ENCODE measurements at regions not wholly inside any gene's neighbourhood (a gene's known extent, or its start where the extent isn't known, plus 50 kb on each side); places are given as distances from the start of the nearest gene placed in this dataset.
A peak's percentile ranks its signal among the peaks of the same experiment; 100 is the strongest.

- peak; percentile 46 for DNase-seq
Measured at GRCh38 chr7:85564861-85565260, 378.0 kb upstream of the SEMA3D start.

DNA sequence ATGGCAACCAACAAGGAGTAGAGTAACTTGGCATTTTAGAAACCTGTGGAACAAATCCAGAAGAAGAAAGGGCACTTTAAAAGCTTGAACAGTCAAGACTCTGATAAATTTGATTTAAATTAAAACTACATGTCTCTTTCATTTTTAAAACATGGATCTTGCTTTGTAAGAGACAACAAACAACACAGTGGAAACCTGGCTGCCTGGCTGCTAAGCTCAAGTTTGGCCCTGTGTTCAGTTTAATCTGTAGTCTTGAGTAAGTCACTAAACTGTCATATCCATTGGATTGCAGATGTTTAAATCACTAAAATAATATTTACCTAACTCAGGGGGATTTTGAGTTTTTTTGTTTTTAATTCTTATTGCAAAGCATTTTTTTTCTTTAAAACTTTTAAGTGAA is 374.9 kb upstream of the SEMA3D start:
- DNase-seq = no peak

GRCh38 chr7:85554236-85555178 is 367.7 kb upstream of the SEMA3D start:
- peak; percentile 82 for DNase-seq

- DNase-seq = peak; percentile 14
Measured at GRCh38 chr7:85535974-85536729, 349.3 kb upstream of the SEMA3D start.

DNA sequence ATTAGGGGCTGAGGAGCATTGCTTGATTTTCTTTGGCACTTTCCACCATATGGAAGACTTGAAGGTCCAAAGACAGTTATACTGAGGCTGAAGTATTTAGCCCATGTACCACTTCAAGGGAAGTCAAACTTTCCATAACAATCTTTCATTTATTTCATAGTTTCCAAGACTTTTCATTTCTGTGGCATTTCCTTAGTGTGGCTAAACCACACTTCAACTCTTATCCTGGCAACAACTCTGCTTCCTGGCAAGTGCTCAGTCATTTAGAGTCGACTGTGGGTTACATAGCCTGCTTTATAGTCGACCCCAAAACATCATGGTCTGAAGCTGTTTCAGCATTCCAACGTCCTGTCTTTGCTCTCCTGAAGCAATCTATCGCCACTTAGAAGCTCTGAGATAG is 343.0 kb upstream of the SEMA3D start:
- peak; percentile 98 for DNase-seq

- DNase-seq = peak; percentile 64
Measured at GRCh38 chr7:85529201-85529600, 342.3 kb upstream of the SEMA3D start.

DNA sequence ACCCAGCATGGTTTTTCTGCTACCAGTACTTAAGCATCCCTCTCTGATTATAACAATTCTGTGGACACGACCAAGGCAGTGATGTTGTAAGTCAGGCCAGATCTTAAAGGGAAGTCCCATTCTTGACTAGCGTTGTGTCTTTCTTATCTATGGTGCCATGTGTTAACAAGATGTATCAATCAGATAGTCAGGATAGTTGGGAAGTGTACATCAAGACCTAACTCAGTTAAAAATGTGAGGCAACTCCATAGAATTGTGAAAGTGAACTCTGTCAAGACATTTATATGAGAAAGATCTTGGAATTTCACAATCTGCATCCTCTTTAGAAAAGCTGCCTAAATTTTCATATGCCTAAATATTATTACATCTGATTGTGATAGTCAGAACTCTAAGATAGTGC is 341.7 kb upstream of the SEMA3D start:
- DNase-seq = peak; percentile 22

DNA sequence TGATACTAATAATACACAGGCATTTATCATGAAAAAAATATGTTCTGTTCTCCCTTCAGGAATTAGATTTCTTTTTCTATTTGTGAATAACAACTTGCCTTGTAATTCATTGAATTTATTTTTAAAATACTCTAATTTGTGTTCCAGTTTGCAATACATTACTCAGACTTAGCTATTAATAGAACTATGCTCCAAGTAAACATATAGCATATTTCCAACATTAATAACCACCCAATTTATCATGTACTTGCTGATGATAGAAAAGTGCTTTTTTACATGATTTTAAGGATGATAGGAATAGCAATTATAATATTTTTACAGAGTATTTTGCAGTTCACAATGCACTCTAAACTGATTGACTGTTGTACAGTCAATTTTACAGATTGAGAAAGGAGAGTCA is 338.8 kb upstream of the SEMA3D start:
- DNase-seq = peak; percentile 50

DNA sequence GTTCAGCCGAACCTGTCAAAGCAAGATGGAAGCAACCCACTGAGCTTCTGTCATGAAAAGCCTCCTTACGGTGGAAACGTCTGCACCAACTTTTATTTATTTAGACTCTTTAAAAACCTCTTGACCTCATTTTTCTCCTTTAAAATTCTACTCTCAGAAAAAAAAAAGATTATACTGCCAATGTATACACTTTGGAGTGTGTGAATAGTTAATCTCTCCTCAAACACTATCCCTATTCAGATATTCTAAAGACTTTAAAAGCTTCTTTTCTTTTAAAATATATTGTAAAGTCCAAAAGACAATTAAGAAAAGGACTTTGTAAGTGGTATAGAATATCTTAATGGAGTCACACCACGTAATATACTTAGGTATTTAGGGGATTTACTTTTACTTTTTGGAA is 335.2 kb upstream of the SEMA3D start:
- DNase-seq = no peak

GRCh38 chr7:85521108-85521694 is 334.3 kb upstream of the SEMA3D start:
- DNase-seq = no peak

DNA sequence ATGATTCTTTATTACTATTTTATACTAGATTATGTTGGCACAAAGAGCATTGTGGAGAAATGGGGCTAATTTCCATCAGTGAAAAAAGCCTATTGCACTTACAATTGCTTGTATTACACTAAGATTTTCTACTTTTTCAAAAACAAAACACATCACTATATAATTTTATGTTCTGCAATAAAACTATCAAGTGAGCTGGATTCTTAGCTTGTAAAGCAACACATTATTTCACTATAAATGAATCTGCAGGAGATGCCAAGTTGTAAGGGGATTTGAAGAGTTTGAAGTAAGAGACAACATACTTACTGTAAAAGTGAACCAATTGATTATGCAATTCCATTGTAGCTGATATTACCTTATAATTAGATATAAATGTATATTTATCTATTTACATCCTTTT is 333.3 kb upstream of the SEMA3D start:
- no peak for DNase-seq

DNA sequence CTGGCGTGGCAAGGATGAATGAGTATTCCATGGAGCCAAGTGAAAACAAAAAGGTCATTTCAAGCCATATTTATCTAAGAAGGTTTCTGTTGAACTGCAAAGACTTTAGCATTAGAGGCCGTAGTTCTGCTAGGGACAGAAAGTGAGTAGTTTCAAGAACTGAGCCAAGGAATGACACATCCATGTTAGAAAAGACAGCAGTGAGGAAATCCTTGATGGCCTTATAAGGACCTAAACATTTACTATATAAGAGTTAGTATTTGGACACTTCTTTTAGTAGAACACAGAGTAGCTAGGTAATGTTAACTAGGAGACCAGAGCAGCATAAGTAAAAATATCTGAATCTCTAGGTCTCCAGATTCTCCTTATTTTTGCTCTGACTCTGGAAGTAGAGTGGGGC is 329.8 kb upstream of the SEMA3D start:
- DNase-seq = peak; percentile 57

GRCh38 chr7:85512790-85513189 is 325.9 kb upstream of the SEMA3D start:
- DNase-seq = peak; percentile 77

GRCh38 chr7:85510287-85510686 is 323.4 kb upstream of the SEMA3D start:
- DNase-seq = no peak

DNA sequence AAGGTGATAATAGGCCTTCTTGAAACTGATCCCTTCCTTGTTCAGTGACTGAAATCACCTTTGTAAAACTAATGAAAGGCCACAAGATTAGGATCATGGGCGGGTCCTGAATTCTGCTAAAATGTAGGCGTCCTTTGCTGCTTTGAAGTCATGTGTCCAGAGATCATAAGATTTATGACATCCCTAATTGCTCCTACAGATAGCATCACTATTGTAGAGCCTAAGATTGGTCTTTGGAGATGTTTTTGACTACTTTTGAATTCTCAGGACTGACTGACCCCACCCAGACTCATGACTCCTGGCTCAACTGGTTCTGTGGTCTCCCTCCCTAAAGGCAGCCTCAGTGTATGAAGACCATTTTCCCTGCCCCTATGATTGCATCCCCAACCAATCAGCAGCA is 322.6 kb upstream of the SEMA3D start:
- peak; percentile 65 for DNase-seq

GRCh38 chr7:85508642-85509410 is 322.0 kb upstream of the SEMA3D start:
- peak; percentile 99 for DNase-seq

GRCh38 chr7:85498031-85498430 is 311.2 kb upstream of the SEMA3D start:
- peak; percentile 66 for DNase-seq

GRCh38 chr7:85489498-85489897 is 302.6 kb upstream of the SEMA3D start:
- peak; percentile 99 for DNase-seq

GRCh38 chr7:85488406-85488805 is 301.6 kb upstream of the SEMA3D start:
- DNase-seq = no peak

- peak; percentile 95 for DNase-seq
Measured at GRCh38 chr7:85483177-85483576, 296.3 kb upstream of the SEMA3D start.

DNA sequence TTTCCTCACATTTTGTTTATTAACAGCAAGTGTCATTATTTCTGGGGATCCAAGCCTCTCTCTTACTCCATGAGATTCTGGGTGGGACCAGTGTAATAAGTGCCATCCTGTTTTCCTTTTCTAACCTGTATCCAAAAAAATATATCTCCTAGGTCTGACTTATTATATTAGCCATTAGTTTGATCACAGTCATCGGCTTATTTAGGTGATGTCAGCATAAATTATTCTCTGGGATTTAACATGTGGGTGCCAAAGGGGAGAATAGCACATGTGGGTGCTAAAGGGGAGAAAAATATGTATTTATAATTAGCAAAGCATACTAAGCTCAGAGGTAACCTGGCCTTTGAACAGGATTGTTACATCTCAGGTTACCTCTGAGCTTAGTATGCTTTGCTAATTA is 293.8 kb upstream of the SEMA3D start:
- no peak for DNase-seq

DNA sequence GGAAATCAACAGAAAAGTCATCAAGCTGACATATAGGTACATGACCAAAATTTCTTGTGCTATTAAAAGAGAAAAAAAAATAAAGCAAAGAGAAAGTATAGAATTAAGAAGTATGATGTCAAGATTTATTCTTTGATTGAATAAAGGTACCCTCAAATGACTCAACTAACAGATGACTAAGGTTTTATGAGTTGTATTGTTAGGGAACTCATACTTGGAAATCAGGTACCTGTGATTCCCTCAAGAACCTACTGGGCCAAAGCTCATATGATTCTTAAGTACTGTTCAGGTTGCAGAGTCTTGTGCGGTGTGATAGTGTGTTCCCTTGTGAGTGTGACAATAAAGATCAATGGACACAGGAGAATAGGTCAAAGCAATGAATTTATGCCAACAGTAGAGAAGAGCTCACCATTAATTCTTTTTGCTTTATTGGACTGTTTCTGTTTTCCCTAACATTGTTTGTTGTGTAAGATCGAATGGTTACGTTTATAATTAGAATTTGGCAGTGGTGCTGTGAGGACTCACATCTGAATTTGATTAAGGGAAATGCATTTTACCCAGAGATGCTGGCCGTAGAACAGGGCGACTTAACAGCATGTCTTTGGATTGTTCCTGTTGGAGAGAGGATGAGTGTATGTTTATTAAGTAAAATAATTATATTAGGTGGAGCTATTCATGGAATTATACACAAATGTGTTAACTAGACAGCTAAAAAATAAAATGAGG is 293.2 kb upstream of the SEMA3D start:
- peak; percentile 75 for DNase-seq
